HEK293T (cell line): ENCODE measurements at regions not wholly inside any gene's neighbourhood (a gene's known extent, or its start where the extent isn't known, plus 50 kb on each side); places are given as distances from the start of the nearest gene placed in this dataset.
A peak's percentile ranks its signal among the peaks of the same experiment; 100 is the strongest.
"Not testable (repeated sequence)": the region's sequence is repeated elsewhere in the genome, so short reads cannot be mapped to it uniquely, and the experiment has no call there.

Experiments
- CTCF ChIA-PET: fragments of 350-600 bp; formaldehyde crosslinking; extraction: SDS; loops from one replicate; lab custom pipeline; 2021; ENCODE audit warnings: antibody characterized with exemption, inconsistent platforms; lab: Yijun Ruan, JAX
- POLR2A ChIA-PET: fragments of 350-600 bp; formaldehyde crosslinking; extraction: SDS; loops from one replicate; lab custom pipeline; 2020; ENCODE audit warnings: antibody characterized with exemption, inconsistent platforms; lab: Yijun Ruan, JAX
- DNase-seq: peaks from one replicate; pipeline ENCODE4 v3.0.0; 2012; ENCODE audit warnings: mixed read lengths; ENCODE audit errors: extremely low spot score
- ARNT ChIP-seq: fragments of 450-650 bp; IDR thresholded peaks from 2 replicates; pipeline ENCODE4 v1.6.1; 2017; ENCODE audit warnings: mild to moderate bottlenecking
- BHLHE40 ChIP-seq: fragments of 450-650 bp; IDR thresholded peaks from 2 replicates; pipeline ENCODE4 v1.6.1; 2016; ENCODE audit warnings: mild to moderate bottlenecking, moderate library complexity, borderline replicate concordance
- CTBP1 ChIP-seq: fragments of 450-650 bp; IDR thresholded peaks from 2 replicates; pipeline ENCODE4 v1.6.1; 2016; ENCODE audit warnings: borderline replicate concordance
- ELF4 ChIP-seq: fragments of 450-650 bp; IDR thresholded peaks from 2 replicates; pipeline ENCODE4 v1.6.1; 2017; ENCODE audit warnings: antibody characterized with exemption
- FOXA1 ChIP-seq: fragments of 450-650 bp; IDR thresholded peaks from 2 replicates; pipeline ENCODE4 v1.6.1; 2016; ENCODE audit warnings: mild to moderate bottlenecking
- FOXK2 ChIP-seq: fragments of 450-650 bp; IDR thresholded peaks from 2 replicates; pipeline ENCODE4 v1.6.1; 2016; ENCODE audit warnings: mild to moderate bottlenecking
- FOXM1 ChIP-seq: fragments of 450-650 bp; IDR thresholded peaks from 2 replicates; pipeline ENCODE4 v1.6.1; 2017; ENCODE audit warnings: mild to moderate bottlenecking, borderline replicate concordance
- HDGF ChIP-seq: fragments of 450-650 bp; IDR thresholded peaks from 2 replicates; pipeline ENCODE4 v1.6.1; 2017; ENCODE audit warnings: antibody characterized with exemption, borderline replicate concordance
- L3MBTL2 ChIP-seq: fragments of 450-650 bp; conservative IDR thresholded peaks from 2 replicates; pipeline ENCODE4 v1.6.1; 2016; ENCODE audit warnings: mild to moderate bottlenecking
- LEF1 ChIP-seq: fragments of 450-650 bp; IDR thresholded peaks from 2 replicates; pipeline ENCODE4 v1.6.1; 2017; ENCODE audit warnings: mild to moderate bottlenecking, borderline replicate concordance
- NFRKB ChIP-seq: fragments of 450-650 bp; IDR thresholded peaks from 2 replicates; pipeline ENCODE4 v1.6.1; 2016; ENCODE audit warnings: mild to moderate bottlenecking, moderate library complexity
- PKNOX1 ChIP-seq: fragments of 450-650 bp; IDR thresholded peaks from 2 replicates; pipeline ENCODE4 v1.6.1; 2016
- SP1 ChIP-seq: fragments of 450-650 bp; IDR thresholded peaks from 2 replicates; pipeline ENCODE4 v1.6.1; 2017
- SUZ12 ChIP-seq: fragments of 450-650 bp; IDR thresholded peaks from 2 replicates; pipeline ENCODE4 v1.6.1; 2016; ENCODE audit warnings: mild to moderate bottlenecking
- TARDBP ChIP-seq: fragments of 450-650 bp; IDR thresholded peaks from 2 replicates; pipeline ENCODE4 v1.6.1; 2016
- ZNF384 ChIP-seq: fragments of 450-650 bp; IDR thresholded peaks from 2 replicates; pipeline ENCODE4 v1.6.1; 2016

GRCh38 chr14:106613256-106613655, 1086.9 kb downstream of the TMEM121 start:
- no peak for TF ChIP-seq LEF1
- no peak for TF ChIP-seq SUZ12
- ChIA-PET CTCF (interaction anchor here (0.6 kb wide), 1 partner anchor 28 kb away, joined by 3 read pairs; no protein-coding TSS in a partner anchor), POLR2A (no interaction called here)
- no peak for DNase-seq

- POLR2A ChIA-PET, CTCF ChIA-PET: not testable (repeated sequence)
- peak; percentile 5 for DNase-seq
Measured at GRCh38 chr14:106618471-106618951, 1092.1 kb downstream of the TMEM121 start.

- TF ChIP-seq PKNOX1 (no peak), FOXK2 (no peak), ZNF384 (no peak), ELF4 (no peak), FOXM1 (no peak), ARNT (no peak), SUZ12 (no peak), FOXA1 (no peak), TARDBP (no peak), HDGF (no peak), NFRKB (no peak), LEF1 (no peak), BHLHE40 (no peak), L3MBTL2 (no peak), CTBP1 (no peak), SP1 (no peak)
- ChIA-PET CTCF (no interaction called here), POLR2A (no interaction called here)
- DNase-seq = no peak
Measured at GRCh38 chr14:106619606-106620005, 1093.2 kb downstream of the TMEM121 start.

GRCh38 chr14:106620368-106620767, 1094.0 kb downstream of the TMEM121 start:
- DNase-seq = no peak
- POLR2A ChIA-PET = no interaction called here
- no peak for TF ChIP-seq L3MBTL2
- no peak for TF ChIP-seq NFRKB
- no peak for TF ChIP-seq HDGF
- TF ChIP-seq FOXA1 = no peak
- TF ChIP-seq ZNF384 = no peak
- CTCF ChIA-PET = no interaction called here

- TF ChIP-seq NFRKB (no peak), ARNT (no peak), ELF4 (no peak), FOXM1 (no peak), HDGF (no peak), PKNOX1 (no peak), LEF1 (no peak)
- DNase-seq = no peak
- POLR2A ChIA-PET = no interaction called here
- CTCF ChIA-PET = no interaction called here
Measured at GRCh38 chr14:106622200-106622745, 1095.9 kb downstream of the TMEM121 start.

GRCh38 chr14:106625186-106625585, 1098.8 kb downstream of the TMEM121 start:
- ChIA-PET CTCF (no interaction called here), POLR2A (no interaction called here)
- TF ChIP-seq FOXA1 = no peak
- no peak for TF ChIP-seq LEF1
- no peak for TF ChIP-seq CTBP1
- no peak for TF ChIP-seq SP1
- no peak for TF ChIP-seq ARNT
- no peak for TF ChIP-seq ELF4
- TF ChIP-seq SUZ12 = no peak
- no peak for TF ChIP-seq ZNF384
- TF ChIP-seq BHLHE40 = no peak
- TF ChIP-seq FOXK2 = no peak
- TF ChIP-seq HDGF = no peak
- TF ChIP-seq NFRKB = no peak
- DNase-seq = no peak

- CTCF ChIA-PET, DNase-seq, POLR2A ChIA-PET: not testable (repeated sequence)
Measured at GRCh38 chr14:106626469-106626868, 1100.1 kb downstream of the TMEM121 start.

GRCh38 chr14:106626942-106627588, 1100.7 kb downstream of the TMEM121 start:
- POLR2A ChIA-PET, CTCF ChIA-PET: not testable (repeated sequence)
- DNase-seq = peak; percentile 25
